Spleen (tissue), 7 donors: ENCODE measurements at regions not wholly inside any gene's neighbourhood (a gene's known extent, or its start where the extent isn't known, plus 50 kb on each side); places are given as distances from the start of the nearest gene placed in this dataset.

ENCODE experiments used
- POLR2A ChIP-seq, 3 donors: fragments of 450-650 bp; IDR thresholded peaks; one replicate each; pipeline ENCODE4 v1.5.1; 2017; ENCODE audit warnings: antibody characterized with exemption in 3 of 3, mild to moderate bottlenecking in 1 of 3
- POLR2AphosphoS5 ChIP-seq, 3 donors: sonication (generic); formaldehyde crosslinking; IDR thresholded peaks; one replicate each; pipeline ENCODE4 v1.5.1; 2017; ENCODE audit warnings: antibody characterized with exemption in 3 of 3
- TF ChIP-seq, protein P1 (sequence below), 11 experiments: fragments of 200-600 bp in 7 of 11; fragments of 450-650 bp in 4 of 11; sonication (generic) in 4 of 11; IDR thresholded peaks in 8 of 11; conservative IDR thresholded peaks in 3 of 11; 1 replicate in 7 of 11; 2 replicates in 4 of 11; pipeline versions ENCODE4 v1.4.0 to v1.8.0; 2016 to 2021; ENCODE audit warnings: antibody characterized with exemption in 11 of 11, inconsistent platforms in 4 of 11, mild to moderate bottlenecking in 1 of 11
- donor health status: DM: no; HTN: no; CAD: no; lungs with moderate emphysema.
- donor health status: DM: no; HTN: no; CAD: no.
- donor health status: DM: no; HTN: no; CAD: no.

DNA sequence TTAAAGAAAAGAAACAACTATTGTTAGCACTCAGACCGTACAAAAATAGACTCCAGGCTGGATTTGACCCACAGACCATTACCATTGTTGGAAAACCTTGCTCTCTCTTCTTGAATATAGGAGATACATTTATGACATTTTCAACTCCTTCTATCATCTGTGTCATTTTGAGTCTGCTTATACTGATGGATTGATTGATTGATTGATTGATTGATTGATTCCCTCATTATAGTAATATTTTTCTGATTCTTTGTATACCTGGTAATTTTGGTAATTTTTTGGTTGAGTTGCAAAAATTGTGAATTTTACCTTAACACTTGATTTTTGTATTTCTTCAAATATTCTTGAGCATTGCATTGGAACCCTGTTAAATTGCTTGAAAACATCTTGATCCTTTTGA is 114.2 kb upstream of the KLHL29 start:
- TF ChIP-seq, protein P1, sequence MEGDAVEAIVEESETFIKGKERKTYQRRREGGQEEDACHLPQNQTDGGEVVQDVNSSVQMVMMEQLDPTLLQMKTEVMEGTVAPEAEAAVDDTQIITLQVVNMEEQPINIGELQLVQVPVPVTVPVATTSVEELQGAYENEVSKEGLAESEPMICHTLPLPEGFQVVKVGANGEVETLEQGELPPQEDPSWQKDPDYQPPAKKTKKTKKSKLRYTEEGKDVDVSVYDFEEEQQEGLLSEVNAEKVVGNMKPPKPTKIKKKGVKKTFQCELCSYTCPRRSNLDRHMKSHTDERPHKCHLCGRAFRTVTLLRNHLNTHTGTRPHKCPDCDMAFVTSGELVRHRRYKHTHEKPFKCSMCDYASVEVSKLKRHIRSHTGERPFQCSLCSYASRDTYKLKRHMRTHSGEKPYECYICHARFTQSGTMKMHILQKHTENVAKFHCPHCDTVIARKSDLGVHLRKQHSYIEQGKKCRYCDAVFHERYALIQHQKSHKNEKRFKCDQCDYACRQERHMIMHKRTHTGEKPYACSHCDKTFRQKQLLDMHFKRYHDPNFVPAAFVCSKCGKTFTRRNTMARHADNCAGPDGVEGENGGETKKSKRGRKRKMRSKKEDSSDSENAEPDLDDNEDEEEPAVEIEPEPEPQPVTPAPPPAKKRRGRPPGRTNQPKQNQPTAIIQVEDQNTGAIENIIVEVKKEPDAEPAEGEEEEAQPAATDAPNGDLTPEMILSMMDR (IDR thresholded peaks at IDR 0.05 in 8 of 11, conservative IDR thresholded peaks at IDR 0.05 in 3 of 11), result no peak
- TF ChIP-seq POLR2A (IDR thresholded peaks at IDR 0.05) (no peak), POLR2AphosphoS5 (IDR thresholded peaks at IDR 0.05) (no peak)
